HL-60 (cell line): ENCODE measurements at regions not wholly inside any gene's neighbourhood (a gene's known extent, or its start where the extent isn't known, plus 50 kb on each side); places are given as distances from the start of the nearest gene placed in this dataset.

Source experiments
- CTCF ChIP-seq: IDR thresholded peaks from one replicate; pipeline ENCODE4 v1.5.1; 2011; ENCODE audit warnings: low read length, control low read depth, inconsistent platforms; ENCODE audit not compliant: insufficient read depth
- GABPA ChIP-seq: IDR thresholded peaks from 2 replicates; pipeline ENCODE4 v1.6.1; 2012; ENCODE audit warnings: low read depth
- POLR2AphosphoS5 ChIP-seq: IDR thresholded peaks from 2 replicates; pipeline ENCODE4 v1.6.1; 2012; ENCODE audit warnings: low read depth
- REST ChIP-seq: IDR thresholded peaks from 2 replicates; pipeline ENCODE4 v1.6.1; 2012; ENCODE audit warnings: low read depth; ENCODE audit not compliant: insufficient replicate concordance
- SPI1 ChIP-seq: IDR thresholded peaks from 2 replicates; pipeline ENCODE4 v1.6.1; 2012; ENCODE audit warnings: low read depth, mild to moderate bottlenecking, borderline replicate concordance

- TF ChIP-seq CTCF (no peak), POLR2AphosphoS5 (no peak), REST (no peak), GABPA (no peak), SPI1 (no peak)
Measured at GRCh38 chr5:15234911-15235310, 265.1 kb upstream of the FBXL7 start.
